NCI-H2196 (cell line): ENCODE measurements at regions not wholly inside any gene's neighbourhood (a gene's known extent, or its start where the extent isn't known, plus 50 kb on each side); places are given as distances from the start of the nearest gene placed in this dataset.

ENCODE experiments used
- DNase-seq: peaks from one replicate; lab custom pipeline; 2025; ENCODE audit not compliant: unreplicated experiment; lab: John Stamatoyannopoulos, UW

GRCh38 chr1:37085393-37085792 lies 51.1 kb upstream of the GRIK3 start:
- no peak for DNase-seq

GRCh38 chr1:37089750-37090149 lies 55.4 kb upstream of the GRIK3 start:
- no peak for DNase-seq

GRCh38 chr1:37090671-37091070 lies 56.4 kb upstream of the GRIK3 start:
- DNase-seq, result no peak

- no peak for DNase-seq
These were observed 58.6 kb upstream of the GRIK3 start for GRCh38 chr1:37092937-37093336.

- no peak for DNase-seq
These were observed 60.0 kb upstream of the GRIK3 start for GRCh38 chr1:37094302-37094701.

GRCh38 chr1:37096523-37096922 lies 62.2 kb upstream of the GRIK3 start:
- DNase-seq, result no peak

GRCh38 chr1:37097731-37098130 lies 63.4 kb upstream of the GRIK3 start:
- DNase-seq, result no peak

GRCh38 chr1:37098237-37098636 lies 63.9 kb upstream of the GRIK3 start:
- DNase-seq, result no peak

- no peak for DNase-seq
These were observed 66.0 kb upstream of the GRIK3 start for GRCh38 chr1:37100310-37100709.

- no peak for DNase-seq
These were observed 68.5 kb upstream of the GRIK3 start for GRCh38 chr1:37102656-37103382.

GRCh38 chr1:37105911-37106310 lies 71.6 kb upstream of the GRIK3 start:
- DNase-seq, result no peak

- DNase-seq, result no peak
These were observed 73.0 kb upstream of the GRIK3 start for GRCh38 chr1:37107153-37107907.

GRCh38 chr1:37108596-37109188 lies 74.4 kb upstream of the GRIK3 start:
- no peak for DNase-seq

- DNase-seq, result no peak
These were observed 78.1 kb upstream of the GRIK3 start for GRCh38 chr1:37112430-37112829.

GRCh38 chr1:37113285-37113997 lies 79.1 kb upstream of the GRIK3 start:
- no peak for DNase-seq

GRCh38 chr1:37118790-37119189 lies 84.5 kb upstream of the GRIK3 start:
- no peak for DNase-seq

- DNase-seq, result no peak
These were observed 86.0 kb upstream of the GRIK3 start for GRCh38 chr1:37120279-37120678.

GRCh38 chr1:37123276-37124115 lies 89.2 kb upstream of the GRIK3 start:
- no peak for DNase-seq

GRCh38 chr1:37124501-37124900 lies 90.2 kb upstream of the GRIK3 start:
- no peak for DNase-seq

GRCh38 chr1:37125295-37125694 lies 91.0 kb upstream of the GRIK3 start:
- DNase-seq, result no peak
